Activated CD4-positive, alpha-beta memory T cell treated with anti-CD3 and anti-CD28 coated beads, Interleukin-2, amount 10 ng/mL, durations not matched to agents 7 days and 5 days (primary cell): ENCODE measurements at regions not wholly inside any gene's neighbourhood (a gene's known extent, or its start where the extent isn't known, plus 50 kb on each side); places are given as distances from the start of the nearest gene placed in this dataset.
A peak's percentile ranks its signal among the peaks of the same experiment; 100 is the strongest.

ENCODE experiments used
- CTCF ChIA-PET: fragments of 350-600 bp; sonication (Branson Sonifier 250); formaldehyde crosslinking; loops from one replicate; lab custom pipeline; 2021; ENCODE audit warnings: antibody characterized with exemption, inconsistent platforms; lab: Charles Lee
- POLR2A ChIA-PET: fragments of 350-600 bp; sonication (Branson Sonifier 250); formaldehyde crosslinking; loops from one replicate; lab custom pipeline; 2021; ENCODE audit warnings: antibody characterized with exemption; lab: Charles Lee
- DNase-seq: peaks from one replicate; pipeline ENCODE4 v3.0.0-alpha.2; 2020
- H3K27ac Mint-ChIP-seq: one replicate; pipeline ENCODE4 v1.8.0; 2021; ENCODE audit warnings: mild to moderate bottlenecking, mixed read lengths
- H3K27me3 Mint-ChIP-seq: one replicate; pipeline ENCODE4 v1.8.0; 2021; ENCODE audit warnings: mixed read lengths
- H3K36me3 Mint-ChIP-seq: one replicate; pipeline ENCODE4 v1.8.0; 2021; ENCODE audit warnings: low read depth, mixed read lengths
- H3K4me1 Mint-ChIP-seq: one replicate; pipeline ENCODE4 v1.8.0; 2021; ENCODE audit warnings: mixed read lengths
- H3K4me3 Mint-ChIP-seq: one replicate; pipeline ENCODE4 v1.8.0; 2021; ENCODE audit warnings: mild to moderate bottlenecking, mixed read lengths
- H3K9me3 Mint-ChIP-seq: one replicate; pipeline ENCODE4 v1.8.0; 2021; ENCODE audit warnings: mixed read lengths

- H3K9me3 Mint-ChIP-seq: no peaks in the 10 kb centered on the region
- ChIA-PET POLR2A (no interaction called here), CTCF (no interaction called here)
- no peaks in the 10 kb centered on the region for H3K36me3 Mint-ChIP-seq
- H3K27ac Mint-ChIP-seq: no peak overlapping the region
- H3K4me3 Mint-ChIP-seq: no peak overlapping the region
- DNase-seq: no peak
- H3K27me3 Mint-ChIP-seq: peaks cover 17% of the 10 kb centered on the region
- H3K4me1 Mint-ChIP-seq: peaks cover 2% of the 10 kb centered on the region
Observed at GRCh38 chr4:159428975-159429692, 326.3 kb downstream of the RAPGEF2 start.

- no peak overlapping the region for H3K27ac Mint-ChIP-seq
- DNase-seq: no peak
- ChIA-PET CTCF (no interaction called here), POLR2A (no interaction called here)
- no peaks in the 10 kb centered on the region for H3K9me3 Mint-ChIP-seq
- H3K27me3 Mint-ChIP-seq: peaks cover 17% of the 10 kb centered on the region
- H3K36me3 Mint-ChIP-seq: no peaks in the 10 kb centered on the region
- H3K4me3 Mint-ChIP-seq: no peak overlapping the region
- H3K4me1 Mint-ChIP-seq: peaks cover 2% of the 10 kb centered on the region
Observed at GRCh38 chr4:159429693-159430035, 326.8 kb downstream of the RAPGEF2 start.

GRCh38 chr4:159430896-159431295 is 328.0 kb downstream of the RAPGEF2 start:
- H3K4me3 Mint-ChIP-seq: no peak overlapping the region
- no peaks in the 10 kb centered on the region for H3K36me3 Mint-ChIP-seq
- POLR2A ChIA-PET: no interaction called here
- peaks cover 11% of the 10 kb centered on the region for H3K4me1 Mint-ChIP-seq
- no peak overlapping the region for H3K27ac Mint-ChIP-seq
- peaks cover 17% of the 10 kb centered on the region for H3K27me3 Mint-ChIP-seq
- no peak for DNase-seq
- CTCF ChIA-PET: no interaction called here
- H3K9me3 Mint-ChIP-seq: no peaks in the 10 kb centered on the region

GRCh38 chr4:159432436-159432835 is 329.6 kb downstream of the RAPGEF2 start:
- Mint-ChIP-seq H3K9me3 (no peaks in the 10 kb centered on the region), H3K4me1 (peaks cover 12% of the 10 kb centered on the region), H3K27ac (no peak overlapping the region), H3K36me3 (no peaks in the 10 kb centered on the region), H3K4me3 (no peak overlapping the region), H3K27me3 (peaks cover 17% of the 10 kb centered on the region)
- ChIA-PET CTCF (interaction anchor here (0.6 kb wide), 1 partner anchor 56 kb away, joined by 3 read pairs; no protein-coding TSS in a partner anchor), POLR2A (no interaction called here)
- no peak for DNase-seq

GRCh38 chr4:159433337-159433736 is 330.5 kb downstream of the RAPGEF2 start:
- Mint-ChIP-seq H3K4me1 (peaks cover 12% of the 10 kb centered on the region), H3K36me3 (no peaks in the 10 kb centered on the region), H3K27me3 (peaks cover 14% of the 10 kb centered on the region), H3K27ac (no peak overlapping the region), H3K4me3 (no peak overlapping the region), H3K9me3 (no peaks in the 10 kb centered on the region)
- POLR2A ChIA-PET: no interaction called here
- CTCF ChIA-PET: no interaction called here
- DNase-seq: no peak

- no peaks in the 10 kb centered on the region for H3K9me3 Mint-ChIP-seq
- no peak for DNase-seq
- ChIA-PET CTCF (no interaction called here), POLR2A (no interaction called here)
- H3K27me3 Mint-ChIP-seq: peaks cover 8% of the 10 kb centered on the region
- peaks cover 12% of the 10 kb centered on the region for H3K4me1 Mint-ChIP-seq
- no peak overlapping the region for H3K4me3 Mint-ChIP-seq
- H3K36me3 Mint-ChIP-seq: no peaks in the 10 kb centered on the region
- H3K27ac Mint-ChIP-seq: no peak overlapping the region
Observed at GRCh38 chr4:159434114-159434870, 331.4 kb downstream of the RAPGEF2 start.

GRCh38 chr4:159434871-159435241 is 332.0 kb downstream of the RAPGEF2 start:
- no peak for DNase-seq
- H3K27ac Mint-ChIP-seq: no peak overlapping the region
- ChIA-PET POLR2A (no interaction called here), CTCF (no interaction called here)
- no peaks in the 10 kb centered on the region for H3K9me3 Mint-ChIP-seq
- H3K4me3 Mint-ChIP-seq: no peak overlapping the region
- peaks cover 8% of the 10 kb centered on the region for H3K27me3 Mint-ChIP-seq
- no peaks in the 10 kb centered on the region for H3K36me3 Mint-ChIP-seq
- peaks cover 12% of the 10 kb centered on the region for H3K4me1 Mint-ChIP-seq

GRCh38 chr4:159435561-159436023 is 332.7 kb downstream of the RAPGEF2 start:
- no peaks in the 10 kb centered on the region for H3K36me3 Mint-ChIP-seq
- H3K27ac Mint-ChIP-seq: no peak overlapping the region
- H3K9me3 Mint-ChIP-seq: no peaks in the 10 kb centered on the region
- peaks cover 12% of the 10 kb centered on the region for H3K4me1 Mint-ChIP-seq
- no peak overlapping the region for H3K4me3 Mint-ChIP-seq
- no peak for DNase-seq
- peaks cover 6% of the 10 kb centered on the region for H3K27me3 Mint-ChIP-seq
- ChIA-PET CTCF (no interaction called here), POLR2A (no interaction called here)

GRCh38 chr4:159443975-159444374 is 341.1 kb downstream of the RAPGEF2 start:
- no peaks in the 10 kb centered on the region for H3K36me3 Mint-ChIP-seq
- DNase-seq: no peak
- ChIA-PET CTCF (interaction anchor here (1.0 kb wide), 1 partner anchor 12 kb away, joined by 3 read pairs; no protein-coding TSS in a partner anchor), POLR2A (no interaction called here)
- H3K4me1 Mint-ChIP-seq: no peaks in the 10 kb centered on the region
- no peak overlapping the region for H3K4me3 Mint-ChIP-seq
- peaks cover 23% of the 10 kb centered on the region for H3K27me3 Mint-ChIP-seq
- no peak overlapping the region for H3K27ac Mint-ChIP-seq
- H3K9me3 Mint-ChIP-seq: no peaks in the 10 kb centered on the region

GRCh38 chr4:159444678-159445077 is 341.8 kb downstream of the RAPGEF2 start:
- CTCF ChIA-PET: no interaction called here
- no peak for DNase-seq

GRCh38 chr4:159445692-159446091 is 342.8 kb downstream of the RAPGEF2 start:
- no peaks in the 10 kb centered on the region for H3K4me1 Mint-ChIP-seq
- H3K27ac Mint-ChIP-seq: no peak overlapping the region
- DNase-seq: no peak
- no peak overlapping the region for H3K4me3 Mint-ChIP-seq
- H3K36me3 Mint-ChIP-seq: no peaks in the 10 kb centered on the region
- ChIA-PET CTCF (interaction anchor here (0.6 kb wide), 1 partner anchor 596 kb away, joined by 4 read pairs; no protein-coding TSS in a partner anchor), POLR2A (no interaction called here)
- no peaks in the 10 kb centered on the region for H3K9me3 Mint-ChIP-seq
- peaks cover 25% of the 10 kb centered on the region for H3K27me3 Mint-ChIP-seq

More at GRCh38 chr4:159444678-159445077, 341.8 kb downstream of the RAPGEF2 start:
- H3K9me3 Mint-ChIP-seq: no peaks in the 10 kb centered on the region
- H3K4me3 Mint-ChIP-seq: no peak overlapping the region
- peaks cover 25% of the 10 kb centered on the region for H3K27me3 Mint-ChIP-seq
- no peaks in the 10 kb centered on the region for H3K4me1 Mint-ChIP-seq
- no peaks in the 10 kb centered on the region for H3K36me3 Mint-ChIP-seq
- POLR2A ChIA-PET: no interaction called here
- no peak overlapping the region for H3K27ac Mint-ChIP-seq

- ChIA-PET POLR2A (no interaction called here), CTCF (interaction anchor here (0.6 kb wide), 1 partner anchor 596 kb away, joined by 4 read pairs; no protein-coding TSS in a partner anchor)
- peak; percentile 29 for DNase-seq
- Mint-ChIP-seq H3K27ac (no peak overlapping the region), H3K9me3 (no peaks in the 10 kb centered on the region), H3K4me3 (no peak overlapping the region), H3K4me1 (no peaks in the 10 kb centered on the region), H3K27me3 (peaks cover 28% of the 10 kb centered on the region), H3K36me3 (no peaks in the 10 kb centered on the region)
Observed at GRCh38 chr4:159446266-159446976, 343.5 kb downstream of the RAPGEF2 start.

- POLR2A ChIA-PET: no interaction called here
- Mint-ChIP-seq H3K4me1 (no peaks in the 10 kb centered on the region), H3K27ac (no peak overlapping the region)
Observed at GRCh38 chr4:159447296-159447695, 344.4 kb downstream of the RAPGEF2 start.

More at GRCh38 chr4:159447296-159447695, 344.4 kb downstream of the RAPGEF2 start:
- H3K4me3 Mint-ChIP-seq: no peak overlapping the region
- DNase-seq: no peak
- H3K27me3 Mint-ChIP-seq: peaks cover 31% of the 10 kb centered on the region
- CTCF ChIA-PET: no interaction called here
- no peaks in the 10 kb centered on the region for H3K9me3 Mint-ChIP-seq
- H3K36me3 Mint-ChIP-seq: no peaks in the 10 kb centered on the region
